ENCODE measurements at regions not wholly inside any gene's neighbourhood (a gene's known extent, or its start where the extent isn't known, plus 50 kb on each side); places are given as distances from the start of the nearest gene placed in this dataset.

- no peak for TF ChIP-seq CTCF (IDR thresholded peaks at IDR 0.05; ENCODE audit: poor library complexity)
- no peak for TF ChIP-seq EZH2phosphoT487 (IDR thresholded peaks at IDR 0.05; ENCODE audit: low read depth, severe bottlenecking, unreplicated experiment)
- no peak for TF ChIP-seq EZH2 (IDR thresholded peaks at IDR 0.05; ENCODE audit: borderline replicate concordance)
These were observed 470.8 kb upstream of the MAP3K7 start for GRCh38 chr6:91057689-91058088.

All from hepatocyte (in vitro differentiated cells).